CD4-positive, alpha-beta T cell treated with Interleukin-1 beta for 1 hour (primary cell): ENCODE measurements at regions not wholly inside any gene's neighbourhood (a gene's known extent, or its start where the extent isn't known, plus 50 kb on each side); places are given as distances from the start of the nearest gene placed in this dataset.
A peak's percentile ranks its signal among the peaks of the same experiment; 100 is the strongest.
"Not testable (repeated sequence)": the region's sequence is repeated elsewhere in the genome, so short reads cannot be mapped to it uniquely, and the experiment has no call there.

ENCODE experiments used
- DNase-seq, 2 donors: peaks; one replicate each; pipeline ENCODE4 v3.0.0-alpha.2; 2020 to 2022

- DNase-seq, result no peak
Observed at GRCh38 chr2:234373481-234374149, 123.3 kb downstream of the ARL4C start.

GRCh38 chr2:234373060-234373459 lies 123.8 kb downstream of the ARL4C start:
- DNase-seq, result peak in 1 of 2 donors; percentile 22

- no peak for DNase-seq
Observed at GRCh38 chr2:234372506-234372905, 124.4 kb downstream of the ARL4C start.

GRCh38 chr2:234368861-234369261 lies 128.0 kb downstream of the ARL4C start:
- DNase-seq, result peak; percentile 33 to 44

GRCh38 chr2:234366891-234367290 lies 130.0 kb downstream of the ARL4C start:
- DNase-seq, result no peak

- no peak for DNase-seq
Observed at GRCh38 chr2:234364661-234365060, 132.2 kb downstream of the ARL4C start.

GRCh38 chr2:234363647-234364294 lies 133.1 kb downstream of the ARL4C start:
- no peak for DNase-seq

GRCh38 chr2:234363011-234363487 lies 133.8 kb downstream of the ARL4C start:
- no peak for DNase-seq

GRCh38 chr2:234360313-234360975 lies 136.4 kb downstream of the ARL4C start:
- not testable (repeated sequence) for DNase-seq

GRCh38 chr2:234357666-234358065 lies 139.2 kb downstream of the ARL4C start:
- no peak for DNase-seq

- DNase-seq, result no peak
Observed at GRCh38 chr2:234355808-234356365, 141.0 kb downstream of the ARL4C start.

- no peak for DNase-seq
Observed at GRCh38 chr2:234355021-234355720, 141.7 kb downstream of the ARL4C start.

GRCh38 chr2:234352270-234352669 lies 144.6 kb downstream of the ARL4C start:
- no peak for DNase-seq

GRCh38 chr2:234351866-234352265 lies 145.0 kb downstream of the ARL4C start:
- not testable (repeated sequence) for DNase-seq

GRCh38 chr2:234348081-234348480 lies 148.8 kb downstream of the ARL4C start:
- no peak for DNase-seq

- no peak for DNase-seq
Observed at GRCh38 chr2:234345921-234346320, 151.0 kb downstream of the ARL4C start.

GRCh38 chr2:234344012-234344411 lies 152.9 kb downstream of the ARL4C start:
- no peak for DNase-seq

GRCh38 chr2:234343372-234343771 lies 153.5 kb downstream of the ARL4C start:
- DNase-seq, result no peak

- DNase-seq, result no peak
Observed at GRCh38 chr2:234341306-234341985, 155.4 kb downstream of the ARL4C start.

- DNase-seq, result no peak
Observed at GRCh38 chr2:234339501-234339900, 157.4 kb downstream of the ARL4C start.

GRCh38 chr2:234339011-234339410 lies 157.9 kb downstream of the ARL4C start:
- no peak for DNase-seq

- DNase-seq, result peak; percentile 44 to 76
Observed at GRCh38 chr2:234335661-234336228, 161.1 kb downstream of the ARL4C start.
